ENCODE measurements at regions not wholly inside any gene's neighbourhood (a gene's known extent, or its start where the extent isn't known, plus 50 kb on each side); places are given as distances from the start of the nearest gene placed in this dataset.
"Not testable (repeated sequence)": the region's sequence is repeated elsewhere in the genome, so short reads cannot be mapped to it uniquely, and the experiment has no call there.

GRCh38 chr13:67914535-67914934 lies 684.4 kb upstream of the PCDH9 start:
- TF ChIP-seq CTCF (conservative IDR thresholded peaks at IDR 0.05 in 1 of 2, IDR thresholded peaks at IDR 0.05 in 1 of 2; ENCODE audit: low read depth in 1 of 2, low read length in 2 of 2) (no peak), EZH2 (IDR thresholded peaks at IDR 0.05; ENCODE audit: low read length, missing control alignments) (no peak)
- Histone ChIP-seq H3K9me3 (ENCODE audit: control insufficient read depth, insufficient read depth, low read depth, low read length) (no peaks in the 10 kb centered on the region), H3K79me2 (ENCODE audit: control insufficient read depth, insufficient read depth, low read length) (no peaks in the 10 kb centered on the region), H3K9ac (ENCODE audit: insufficient read depth, low read length) (no peak overlapping the region), H3K27ac (ENCODE audit: insufficient read depth, low read length) (no peak overlapping the region), H3K36me3 (ENCODE audit: control insufficient read depth, insufficient read depth, low read length) (no peaks in the 10 kb centered on the region), H3K27me3 (ENCODE audit: control insufficient read depth, insufficient read depth, low read length) (no peaks in the 10 kb centered on the region), H2AFZ (ENCODE audit: low read length) (no peak overlapping the region), H3K4me3 (replicated peaks in 1 of 4; ENCODE audit: control extremely low read depth in 1 of 4, insufficient read depth in 1 of 4, low read depth in 3 of 4, low read length in 4 of 4) (no peak overlapping the region), H3K4me1 (ENCODE audit: control insufficient read depth, extremely low read depth, insufficient read depth, low read length) (no peaks in the 10 kb centered on the region), H4K20me1 (ENCODE audit: control insufficient read depth, extremely low read depth, insufficient read depth, low read length) (no peaks in the 10 kb centered on the region), H3K4me2 (ENCODE audit: extremely low read depth, insufficient read depth, low read length) (no peak overlapping the region)
- DNase-seq (ENCODE audit: low read depth in 2 of 2), result no peak

GRCh38 chr13:67902960-67903359 lies 672.8 kb upstream of the PCDH9 start:
- H3K27me3 ChIP-seq (ENCODE audit: control insufficient read depth, insufficient read depth, low read length); H3K4me2 ChIP-seq (ENCODE audit: extremely low read depth, insufficient read depth, low read length); H3K4me3 ChIP-seq (replicated peaks in 1 of 4; ENCODE audit: control extremely low read depth in 1 of 4, insufficient read depth in 1 of 4, low read depth in 3 of 4, low read length in 4 of 4); H3K9me3 ChIP-seq (ENCODE audit: control insufficient read depth, insufficient read depth, low read depth, low read length); DNase-seq (ENCODE audit: low read depth in 2 of 2); H3K79me2 ChIP-seq (ENCODE audit: control insufficient read depth, insufficient read depth, low read length); H3K27ac ChIP-seq (ENCODE audit: insufficient read depth, low read length); H3K9ac ChIP-seq (ENCODE audit: insufficient read depth, low read length); H4K20me1 ChIP-seq (ENCODE audit: control insufficient read depth, extremely low read depth, insufficient read depth, low read length); H3K36me3 ChIP-seq (ENCODE audit: control insufficient read depth, insufficient read depth, low read length); H3K4me1 ChIP-seq (ENCODE audit: control insufficient read depth, extremely low read depth, insufficient read depth, low read length); H2AFZ ChIP-seq (ENCODE audit: low read length): not testable (repeated sequence)

GRCh38 chr13:67880916-67881315 lies 650.8 kb upstream of the PCDH9 start:
- no peaks in the 10 kb centered on the region for H3K4me1 ChIP-seq (ENCODE audit: control insufficient read depth, extremely low read depth, insufficient read depth, low read length)
- no peaks in the 10 kb centered on the region for H3K27me3 ChIP-seq (ENCODE audit: control insufficient read depth, insufficient read depth, low read length)
- TF ChIP-seq EZH2 (IDR thresholded peaks at IDR 0.05; ENCODE audit: low read length, missing control alignments), result no peak
- TF ChIP-seq CTCF (conservative IDR thresholded peaks at IDR 0.05 in 1 of 2, IDR thresholded peaks at IDR 0.05 in 1 of 2; ENCODE audit: low read depth in 1 of 2, low read length in 2 of 2), result no peak
- H3K4me3 ChIP-seq (replicated peaks in 1 of 4; ENCODE audit: control extremely low read depth in 1 of 4, insufficient read depth in 1 of 4, low read depth in 3 of 4, low read length in 4 of 4), result no peak overlapping the region
- H3K36me3 ChIP-seq (ENCODE audit: control insufficient read depth, insufficient read depth, low read length), result no peaks in the 10 kb centered on the region
- H3K27ac ChIP-seq (ENCODE audit: insufficient read depth, low read length), result no peak overlapping the region
- H2AFZ ChIP-seq (ENCODE audit: low read length), result no peak overlapping the region
- peak in 1 of 2 donors; percentile 70 for DNase-seq (ENCODE audit: low read depth in 2 of 2)
- H3K9ac ChIP-seq (ENCODE audit: insufficient read depth, low read length), result no peak overlapping the region
- no peak overlapping the region for H3K4me2 ChIP-seq (ENCODE audit: extremely low read depth, insufficient read depth, low read length)
- no peaks in the 10 kb centered on the region for H3K79me2 ChIP-seq (ENCODE audit: control insufficient read depth, insufficient read depth, low read length)
- no peaks in the 10 kb centered on the region for H4K20me1 ChIP-seq (ENCODE audit: control insufficient read depth, extremely low read depth, insufficient read depth, low read length)
- H3K9me3 ChIP-seq (ENCODE audit: control insufficient read depth, insufficient read depth, low read depth, low read length), result no peaks in the 10 kb centered on the region

Data from fibroblast of lung (primary cell).